Ovary (tissue), 3 donors: ENCODE measurements at regions not wholly inside any gene's neighbourhood (a gene's known extent, or its start where the extent isn't known, plus 50 kb on each side); places are given as distances from the start of the nearest gene placed in this dataset.

Source experiments
- POLR2A ChIP-seq: fragments of 450-650 bp; IDR thresholded peaks from one replicate; pipeline ENCODE4 v1.6.1; 2017; ENCODE audit warnings: antibody characterized with exemption, mild to moderate bottlenecking, moderate library complexity
- TF ChIP-seq, protein P1 (sequence below), 3 donors: fragments of 450-650 bp in 2 of 3; fragments of 200-600 bp in 1 of 3; IDR thresholded peaks; one replicate each; pipeline versions ENCODE4 v1.5.1 to v1.8.0; 2016 to 2022; ENCODE audit warnings: antibody characterized with exemption in 3 of 3, mild to moderate bottlenecking in 1 of 3
- donor health status: DM: no; HTN: no; CAD: no.

DNA sequence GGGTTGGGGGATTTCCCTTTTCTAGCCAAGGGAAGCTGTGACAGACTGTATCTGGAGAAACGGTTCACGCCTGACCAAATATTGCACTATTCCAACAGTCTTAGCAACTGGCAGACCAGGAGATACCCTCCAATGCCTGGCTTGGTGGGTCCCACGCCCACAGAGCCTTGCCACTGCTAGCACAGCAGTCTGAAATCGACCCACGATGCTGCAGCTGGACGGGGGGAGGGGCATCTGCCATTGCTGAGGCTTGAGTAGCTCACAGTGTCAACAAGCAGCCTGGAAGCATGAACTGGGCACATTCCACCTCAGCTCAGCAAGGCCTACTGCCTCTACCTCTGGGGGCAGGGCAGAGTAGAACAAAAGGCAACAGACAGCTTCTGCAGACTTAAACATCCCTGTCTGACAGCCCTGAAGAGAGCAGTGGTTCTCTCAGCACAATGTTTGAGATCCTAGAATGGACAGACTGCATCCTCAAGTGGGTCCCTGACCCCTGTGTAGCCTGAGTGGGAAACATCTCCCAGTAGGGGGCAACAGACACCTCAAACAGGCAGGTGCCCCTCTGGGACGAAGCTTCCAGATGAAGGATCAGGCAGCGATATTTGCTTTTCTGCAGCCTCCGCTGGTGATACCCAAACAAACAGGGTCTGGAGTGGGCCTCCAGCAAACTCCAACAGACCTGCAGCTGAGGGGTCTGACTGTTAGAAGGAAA lies 89.9 kb upstream of the ECI2 start:
- TF ChIP-seq, protein P1, sequence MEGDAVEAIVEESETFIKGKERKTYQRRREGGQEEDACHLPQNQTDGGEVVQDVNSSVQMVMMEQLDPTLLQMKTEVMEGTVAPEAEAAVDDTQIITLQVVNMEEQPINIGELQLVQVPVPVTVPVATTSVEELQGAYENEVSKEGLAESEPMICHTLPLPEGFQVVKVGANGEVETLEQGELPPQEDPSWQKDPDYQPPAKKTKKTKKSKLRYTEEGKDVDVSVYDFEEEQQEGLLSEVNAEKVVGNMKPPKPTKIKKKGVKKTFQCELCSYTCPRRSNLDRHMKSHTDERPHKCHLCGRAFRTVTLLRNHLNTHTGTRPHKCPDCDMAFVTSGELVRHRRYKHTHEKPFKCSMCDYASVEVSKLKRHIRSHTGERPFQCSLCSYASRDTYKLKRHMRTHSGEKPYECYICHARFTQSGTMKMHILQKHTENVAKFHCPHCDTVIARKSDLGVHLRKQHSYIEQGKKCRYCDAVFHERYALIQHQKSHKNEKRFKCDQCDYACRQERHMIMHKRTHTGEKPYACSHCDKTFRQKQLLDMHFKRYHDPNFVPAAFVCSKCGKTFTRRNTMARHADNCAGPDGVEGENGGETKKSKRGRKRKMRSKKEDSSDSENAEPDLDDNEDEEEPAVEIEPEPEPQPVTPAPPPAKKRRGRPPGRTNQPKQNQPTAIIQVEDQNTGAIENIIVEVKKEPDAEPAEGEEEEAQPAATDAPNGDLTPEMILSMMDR (IDR thresholded peaks at IDR 0.05) = no peak
- no peak for TF ChIP-seq POLR2A
